HG02610 (cell line): ENCODE measurements at regions not wholly inside any gene's neighbourhood (a gene's known extent, or its start where the extent isn't known, plus 50 kb on each side); places are given as distances from the start of the nearest gene placed in this dataset.
A peak's percentile ranks its signal among the peaks of the same experiment; 100 is the strongest.

ENCODE experiments used
- ATAC-seq: cut with Tn5 transposase; IDR thresholded peaks from one replicate; pipeline ENCODE4 v1.9.1; 2021; ENCODE audit warnings: mild to moderate bottlenecking, moderate library complexity; ENCODE audit not compliant: unreplicated experiment

DNA sequence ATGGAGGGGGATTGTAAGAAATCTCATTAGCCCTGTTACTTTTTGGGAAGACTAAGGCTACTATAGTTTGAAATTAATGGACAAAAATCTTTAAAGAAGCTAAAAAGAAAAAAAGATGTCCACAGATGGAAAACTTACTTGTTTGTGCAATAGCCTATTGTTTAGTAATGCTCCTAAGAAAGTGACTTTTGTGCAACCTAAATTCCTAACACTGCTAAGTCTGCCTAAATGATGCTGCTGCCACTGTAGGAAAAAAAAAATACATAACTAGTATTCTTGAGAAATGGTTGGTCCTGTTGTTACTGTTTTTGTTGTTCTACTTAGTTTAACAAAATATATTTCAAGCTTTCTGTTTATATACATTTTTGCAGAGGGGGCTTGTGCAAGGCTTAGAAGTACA is 108.2 kb upstream of the NR3C1 start:
- ATAC-seq, result no peak

DNA sequence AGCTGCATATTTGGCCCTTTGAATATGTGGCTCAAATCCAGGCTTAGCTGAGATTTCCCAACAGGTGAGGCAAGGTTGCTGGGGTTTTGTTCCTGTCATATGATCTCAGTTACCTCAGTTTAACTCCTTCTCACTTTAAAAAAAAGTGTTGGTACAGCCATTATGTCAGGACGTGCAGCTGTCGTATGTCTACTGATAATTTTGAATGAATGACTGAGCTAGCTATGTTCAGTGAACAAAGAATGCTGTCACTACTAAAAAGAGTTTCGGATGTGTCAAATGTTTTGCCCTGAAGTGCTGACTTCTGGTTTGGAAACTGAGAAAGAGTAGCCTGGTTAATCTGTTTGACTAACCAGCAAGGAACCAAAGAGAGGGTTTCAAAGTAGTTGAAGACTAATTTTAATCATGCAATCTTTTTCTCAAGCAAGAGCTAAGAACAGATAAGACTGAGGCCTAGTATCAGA is 106.3 kb upstream of the NR3C1 start:
- ATAC-seq, result peak; percentile 98

DNA sequence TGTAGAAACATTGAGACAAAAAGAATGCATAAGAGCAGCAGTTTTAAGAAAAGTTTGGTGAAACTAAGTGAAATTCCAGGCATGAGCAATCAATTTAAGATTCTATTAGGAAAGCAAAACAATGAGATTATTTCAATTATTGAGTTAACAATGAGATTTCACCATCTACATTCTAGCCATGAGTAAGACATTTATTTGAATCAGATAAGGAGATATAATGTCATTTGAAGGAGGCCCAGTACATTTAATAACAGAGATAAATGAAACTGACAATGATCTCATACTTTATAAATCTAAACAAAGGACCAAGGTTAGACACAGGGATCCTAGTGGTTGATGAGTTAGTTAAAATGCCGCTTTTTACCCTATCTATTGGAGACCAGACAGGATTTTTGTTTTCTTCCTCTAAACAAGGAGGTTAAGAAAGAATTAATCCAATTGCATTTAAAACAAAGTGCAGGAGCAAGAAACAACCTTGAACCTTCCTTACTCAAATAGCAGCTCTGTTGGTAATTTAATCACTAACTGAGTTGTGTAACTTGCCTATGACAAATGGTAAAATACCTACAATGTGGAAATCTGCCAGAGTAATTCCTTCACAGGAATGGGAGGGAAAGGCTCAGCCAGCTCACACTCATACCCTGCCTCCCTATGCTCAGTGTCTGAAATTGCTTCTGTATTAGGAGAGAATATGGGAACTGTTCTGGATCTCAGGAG is 103.5 kb upstream of the NR3C1 start:
- ATAC-seq, result no peak

DNA sequence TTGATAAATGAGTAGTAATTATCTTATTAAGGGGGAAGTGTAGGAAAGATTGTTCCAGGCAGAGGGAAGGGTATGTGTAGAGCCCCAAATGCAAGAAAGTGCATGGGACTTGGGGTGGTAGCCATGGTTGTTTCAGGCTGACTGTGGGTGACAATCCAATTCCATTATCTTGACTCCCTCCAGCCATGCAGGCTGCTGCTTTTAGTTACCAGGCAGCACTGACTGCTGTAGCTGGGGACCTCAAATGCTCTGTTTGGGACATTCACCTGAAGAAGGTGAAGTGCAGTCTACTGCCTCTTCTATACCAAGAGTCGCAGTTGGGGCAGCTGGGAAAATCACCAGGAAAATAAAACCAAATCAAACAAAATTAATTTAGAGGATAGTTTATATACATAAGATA is 102.4 kb upstream of the NR3C1 start:
- ATAC-seq, result no peak

DNA sequence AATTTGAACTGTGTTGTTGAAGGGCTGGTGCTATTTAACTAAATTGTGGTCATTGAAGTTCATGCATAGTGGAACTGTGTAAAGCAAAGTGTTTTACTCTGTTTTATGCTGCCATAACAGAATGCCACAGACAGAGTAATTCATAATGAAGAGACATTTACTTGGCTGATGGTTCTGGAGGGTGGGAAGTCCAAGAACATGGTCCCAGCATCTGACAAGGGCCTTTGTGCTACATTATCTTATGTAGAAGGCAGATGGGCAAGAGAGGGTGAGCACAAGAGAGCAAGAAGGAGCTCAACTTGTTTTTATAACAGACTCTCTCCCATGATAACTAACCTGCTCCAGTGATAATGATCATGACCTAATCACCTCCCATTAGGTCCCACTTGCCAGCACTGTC is 101.9 kb upstream of the NR3C1 start:
- ATAC-seq, result no peak

DNA sequence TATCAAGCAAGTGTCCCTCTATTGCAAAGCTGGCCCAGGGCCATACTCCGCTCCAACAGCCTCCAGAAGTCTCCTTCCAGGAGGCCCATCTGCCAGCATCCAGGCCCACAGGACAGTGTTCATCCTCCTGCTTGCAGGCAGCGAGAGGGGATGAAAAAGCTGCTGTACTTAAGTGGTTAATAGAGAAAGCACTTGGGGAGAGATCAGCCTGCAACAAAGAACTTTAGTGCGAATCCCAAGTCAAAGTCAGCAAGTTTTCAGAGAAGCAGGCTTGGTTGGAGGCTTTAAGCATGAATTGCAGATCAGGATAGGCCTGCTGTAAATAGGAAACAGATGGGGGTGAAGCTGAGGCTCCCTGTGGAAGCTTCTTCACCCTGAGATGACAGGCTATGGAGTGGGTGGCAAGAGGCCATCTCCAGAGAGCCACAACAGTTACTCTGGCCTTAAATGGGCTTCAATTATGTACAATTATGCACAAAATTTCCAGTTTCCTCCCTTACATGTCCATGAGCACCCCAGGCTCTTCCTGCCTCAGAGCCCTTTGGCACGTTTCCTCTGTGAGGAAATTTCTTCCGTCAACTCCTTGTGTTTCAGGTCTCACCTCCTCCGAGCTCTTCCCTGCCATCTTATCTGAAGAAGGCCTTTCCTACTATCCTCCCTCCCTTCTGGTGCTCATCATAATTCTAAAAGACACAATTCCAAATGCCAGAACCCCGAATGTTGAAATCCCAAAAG is 98.0 kb upstream of the NR3C1 start:
- no peak for ATAC-seq

DNA sequence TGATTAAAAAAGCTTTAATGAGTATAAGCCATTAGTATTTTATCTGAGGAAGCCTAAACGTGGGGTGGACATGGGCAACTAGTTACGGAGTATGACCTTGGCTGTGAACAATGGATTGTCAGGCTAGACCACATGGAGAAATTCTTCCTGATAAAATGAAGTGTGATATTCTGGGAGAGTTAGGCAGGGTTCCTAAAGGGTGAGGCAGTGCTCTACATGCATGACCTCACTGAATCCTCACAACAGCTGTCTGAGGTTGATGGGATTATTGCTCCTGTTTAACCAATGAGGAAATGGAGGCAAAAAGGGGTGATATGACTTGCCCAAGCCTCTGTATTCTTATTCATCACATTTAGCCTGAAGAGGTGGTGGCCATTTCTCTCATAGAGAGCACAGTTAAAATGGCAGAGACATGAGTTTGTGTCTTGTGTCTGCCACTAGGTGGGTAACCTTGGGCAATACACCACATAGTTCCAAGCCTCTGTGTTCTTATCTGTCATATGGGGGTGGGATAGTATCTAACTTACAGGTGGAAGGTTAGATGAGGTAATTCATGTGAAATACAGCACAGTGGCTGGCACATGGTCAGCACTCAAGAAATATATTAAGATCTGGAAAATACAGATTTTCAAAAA is 96.1 kb upstream of the NR3C1 start:
- no peak for ATAC-seq

DNA sequence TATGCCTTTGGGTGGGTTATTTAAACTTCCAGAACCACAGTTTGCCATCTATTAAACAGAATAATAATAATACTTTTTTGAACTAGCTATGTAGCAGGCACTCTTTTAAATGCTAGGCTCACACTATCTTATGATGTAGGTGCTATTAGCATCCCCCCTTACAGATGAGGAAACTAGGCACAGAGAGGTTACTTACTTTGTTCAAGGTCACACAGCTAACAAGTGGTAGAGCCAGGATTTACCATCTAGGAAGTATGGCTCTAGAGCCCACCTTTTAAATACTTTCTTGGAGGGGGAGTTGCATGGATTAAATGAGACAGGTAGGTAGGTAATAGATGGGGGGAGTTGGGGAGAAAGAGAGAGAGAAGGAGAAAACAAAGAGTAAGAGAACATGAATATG is 95.3 kb upstream of the NR3C1 start:
- ATAC-seq, result no peak

DNA sequence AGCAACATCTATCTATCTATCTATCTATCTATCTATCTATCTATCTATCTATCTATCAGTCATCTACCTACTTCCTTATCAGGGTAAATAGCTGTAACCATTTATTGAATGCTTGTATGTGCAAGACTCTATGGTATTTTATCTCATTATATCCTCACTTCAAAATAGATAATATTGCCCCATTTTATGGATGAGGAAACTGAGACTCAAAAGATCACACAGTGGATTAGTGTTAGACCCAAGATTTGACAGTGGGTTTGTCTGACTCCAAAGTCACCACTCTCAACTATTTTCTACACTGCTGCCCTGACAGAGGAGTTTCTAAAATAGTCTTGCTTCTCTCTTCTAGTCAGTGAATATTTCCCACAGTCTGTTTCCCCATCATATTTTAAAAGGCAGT is 94.3 kb upstream of the NR3C1 start:
- no peak for ATAC-seq

DNA sequence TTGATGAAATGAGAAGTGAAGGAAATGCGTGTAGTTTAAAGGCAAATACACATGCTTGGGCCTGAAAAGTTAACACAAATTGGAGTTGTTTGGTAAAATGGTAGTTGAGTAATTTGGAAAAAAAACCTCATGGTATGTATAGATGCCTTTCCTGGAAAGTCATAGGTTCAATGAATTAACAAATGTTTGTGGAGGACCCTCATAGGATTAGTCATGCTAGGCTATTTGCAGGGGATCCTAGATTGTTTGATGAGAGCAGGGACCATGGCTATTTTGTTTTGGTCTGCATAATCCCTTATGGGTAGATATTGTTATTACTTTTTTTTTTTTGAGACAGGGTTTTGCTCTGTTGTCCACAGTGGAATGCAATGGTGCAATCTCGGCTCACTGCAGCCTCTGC is 93.5 kb upstream of the NR3C1 start:
- ATAC-seq, result no peak

DNA sequence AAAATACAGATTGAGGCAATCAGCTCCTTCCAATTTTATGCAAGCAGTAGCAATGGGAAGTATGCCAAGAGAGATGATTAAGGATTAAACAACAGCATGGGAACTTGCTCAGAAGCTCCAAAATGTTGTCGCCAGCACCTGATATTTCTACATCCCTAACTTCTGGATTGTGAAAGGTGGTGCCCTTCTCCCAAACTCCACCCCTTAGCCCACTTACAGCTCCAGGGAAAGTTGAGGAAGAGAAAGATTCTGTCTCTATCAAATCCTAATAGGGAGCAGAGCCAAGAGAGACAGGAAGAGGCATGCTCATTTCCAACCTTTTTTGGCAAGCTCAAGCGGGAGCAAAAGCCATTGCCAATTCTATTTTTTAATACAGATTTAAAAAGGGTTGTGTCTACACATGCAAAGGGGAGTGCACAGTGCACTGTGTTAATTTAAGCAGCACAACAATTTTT is 92.4 kb upstream of the NR3C1 start:
- ATAC-seq, result no peak

DNA sequence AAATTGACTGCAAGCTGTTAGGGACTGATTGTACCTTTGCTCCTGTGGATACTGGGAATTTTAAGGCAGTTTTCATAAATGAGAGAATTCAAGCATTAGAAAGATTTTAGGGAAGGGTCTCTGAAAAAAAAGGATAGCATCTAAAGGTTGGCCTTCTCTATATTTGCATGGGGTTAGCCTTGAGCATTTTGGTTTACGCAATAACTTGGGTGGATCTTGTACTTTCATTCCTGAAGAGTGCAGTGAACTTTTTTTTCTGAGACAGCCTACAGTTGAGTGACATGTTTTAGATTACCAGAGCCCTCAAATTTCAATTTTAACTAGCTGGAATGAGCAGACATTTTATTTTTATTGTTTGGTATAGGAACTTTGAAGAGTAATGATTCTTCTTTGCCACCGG is 91.6 kb upstream of the NR3C1 start:
- ATAC-seq, result no peak

DNA sequence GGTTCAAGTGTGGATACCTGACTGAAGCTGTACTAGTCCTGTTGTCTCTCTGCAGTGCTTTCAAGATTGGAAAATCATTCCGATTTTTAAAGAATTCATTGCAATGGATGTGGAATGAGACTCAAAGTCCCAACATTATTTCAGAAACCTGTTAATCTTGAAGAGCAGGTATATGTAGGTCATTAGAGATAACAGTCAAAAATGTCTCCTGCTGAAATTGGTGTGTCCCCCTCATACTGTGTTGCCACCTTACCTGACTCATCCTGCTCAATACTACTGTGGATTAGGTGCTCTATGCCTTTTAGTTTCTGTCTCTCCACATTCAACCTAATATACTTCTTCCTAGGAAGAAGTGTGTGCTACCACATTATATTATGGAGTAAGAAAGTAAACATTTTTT is 91.1 kb upstream of the NR3C1 start:
- no peak for ATAC-seq

DNA sequence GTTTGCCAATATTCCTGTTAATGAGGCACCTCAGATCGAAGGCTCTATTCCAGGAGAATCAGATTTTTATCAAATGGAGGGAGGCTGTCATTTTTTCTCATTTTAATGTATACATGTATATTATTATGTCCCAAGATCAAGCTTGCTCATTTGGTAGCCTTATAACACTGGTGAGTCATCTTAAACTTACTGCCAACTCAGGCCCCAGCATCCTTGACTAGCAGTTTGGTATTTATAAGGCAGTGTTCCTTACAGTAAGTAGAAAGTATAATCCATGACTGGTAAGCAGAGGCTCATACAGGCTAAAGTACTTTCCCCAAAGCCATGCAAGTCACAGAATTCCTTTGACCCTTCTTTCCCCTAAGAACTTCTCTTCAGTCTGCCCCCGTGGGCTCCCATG is 90.7 kb upstream of the NR3C1 start:
- ATAC-seq, result no peak

DNA sequence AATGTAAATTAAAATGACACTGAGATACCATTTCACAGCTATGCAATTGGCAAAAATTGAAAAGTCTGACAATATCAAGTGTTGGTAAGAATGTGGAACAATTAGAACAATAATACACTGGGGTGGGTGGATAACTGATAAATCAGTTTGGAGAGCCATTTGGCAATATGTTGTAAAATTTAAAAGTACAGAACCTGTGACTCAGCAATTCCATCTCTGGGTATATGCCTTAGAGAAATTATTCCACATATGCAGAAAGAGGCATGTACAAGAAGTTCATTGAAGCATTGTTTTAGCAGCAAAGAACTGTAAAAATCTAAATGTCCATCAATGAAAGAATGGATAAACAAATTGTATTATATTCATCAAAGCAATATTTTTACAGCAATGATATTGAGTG is 89.3 kb upstream of the NR3C1 start:
- ATAC-seq, result no peak

DNA sequence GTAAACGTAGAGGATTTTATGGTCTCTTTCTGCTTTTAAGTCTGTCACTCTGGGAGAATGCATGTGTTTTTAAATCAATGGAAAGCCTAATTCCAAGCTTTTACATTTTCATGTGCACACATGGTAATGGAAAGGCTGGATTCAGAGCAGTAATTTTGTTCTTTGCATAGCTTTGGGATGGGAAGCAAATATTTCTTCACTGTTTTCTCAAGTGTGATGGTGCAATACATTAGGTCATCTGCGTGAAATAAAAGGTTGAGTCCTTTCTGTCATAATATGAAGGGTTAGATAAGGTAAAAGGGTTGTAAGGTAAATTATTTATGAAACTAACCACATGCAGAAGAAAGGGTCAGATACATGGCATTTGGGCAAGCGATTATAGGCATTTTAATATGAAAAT is 88.2 kb upstream of the NR3C1 start:
- ATAC-seq, result no peak

DNA sequence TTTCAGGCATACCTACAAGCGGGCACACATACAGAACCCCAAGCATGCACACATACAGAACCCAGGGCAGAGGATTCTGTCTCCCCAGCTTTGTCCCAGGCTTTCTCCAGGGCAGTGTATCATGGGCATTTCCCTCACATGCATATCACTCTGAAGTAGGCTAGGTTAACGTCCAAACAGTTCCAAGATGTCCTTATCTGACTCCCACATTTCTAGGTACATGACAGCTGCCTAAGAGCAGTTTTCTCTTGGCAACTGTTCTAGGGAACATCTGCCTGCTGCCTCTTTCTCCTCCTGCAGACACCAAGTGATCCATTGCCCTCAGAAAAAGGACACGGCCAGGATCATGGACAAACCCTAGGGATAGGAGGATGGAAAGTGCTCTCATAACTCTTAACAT is 84.9 kb upstream of the NR3C1 start:
- ATAC-seq, result no peak

DNA sequence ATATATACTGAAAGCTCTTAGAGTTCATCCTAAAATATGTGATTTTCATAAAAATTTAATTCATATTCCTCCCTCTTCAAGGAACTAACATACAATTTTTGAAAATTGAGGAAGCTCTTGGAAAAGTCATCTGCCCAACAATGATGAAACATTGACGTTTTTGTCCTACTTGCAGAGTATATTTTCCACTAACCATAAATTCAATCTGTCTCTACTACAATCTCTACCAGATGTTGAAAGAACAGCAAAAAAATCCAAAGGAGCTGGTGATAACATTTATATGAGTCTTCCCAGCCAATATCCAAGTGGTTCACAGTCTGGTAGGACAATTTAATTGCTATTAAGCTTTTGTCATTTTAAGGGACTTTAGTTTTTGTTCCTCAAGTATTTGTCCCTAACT is 81.1 kb upstream of the NR3C1 start:
- no peak for ATAC-seq

DNA sequence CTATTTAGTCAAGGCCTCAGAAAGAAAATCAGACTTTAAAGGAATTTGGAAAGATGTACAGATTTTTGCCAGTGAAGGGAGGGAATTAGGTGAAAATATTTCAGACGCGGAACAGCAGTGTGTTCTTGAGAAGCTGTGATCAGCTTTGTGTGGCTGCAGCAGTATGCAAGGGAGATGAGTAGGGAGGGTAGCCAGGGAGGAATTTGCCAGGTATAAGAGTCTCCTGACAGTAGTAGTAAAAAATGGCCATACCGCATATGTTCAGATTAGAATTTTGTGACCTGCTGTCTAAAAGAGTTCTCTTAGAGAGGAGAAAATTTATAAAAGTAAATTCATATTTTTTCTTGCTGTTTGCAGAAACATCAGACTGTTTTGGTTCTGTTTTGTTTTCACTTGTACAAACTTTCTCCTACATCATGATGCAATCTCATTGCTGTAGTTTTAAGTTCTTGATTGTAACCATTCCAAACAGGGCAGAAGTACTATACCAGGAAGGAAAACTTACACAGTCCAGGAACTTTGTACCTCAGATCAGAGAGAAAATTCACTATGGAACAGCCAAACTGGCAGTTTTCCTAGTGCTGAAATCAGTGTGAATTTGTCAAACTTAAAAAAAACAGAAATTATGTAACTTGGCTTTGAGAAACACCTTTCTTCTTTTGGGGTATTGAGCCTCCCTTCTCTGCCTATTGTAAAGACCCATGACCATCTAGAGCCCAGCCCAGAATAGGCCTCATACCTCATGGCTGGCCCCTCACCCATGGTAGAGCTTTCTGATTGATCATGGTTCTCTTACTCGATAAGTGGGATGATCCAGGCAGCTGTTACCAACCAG is 78.4 kb upstream of the NR3C1 start:
- ATAC-seq, result no peak

DNA sequence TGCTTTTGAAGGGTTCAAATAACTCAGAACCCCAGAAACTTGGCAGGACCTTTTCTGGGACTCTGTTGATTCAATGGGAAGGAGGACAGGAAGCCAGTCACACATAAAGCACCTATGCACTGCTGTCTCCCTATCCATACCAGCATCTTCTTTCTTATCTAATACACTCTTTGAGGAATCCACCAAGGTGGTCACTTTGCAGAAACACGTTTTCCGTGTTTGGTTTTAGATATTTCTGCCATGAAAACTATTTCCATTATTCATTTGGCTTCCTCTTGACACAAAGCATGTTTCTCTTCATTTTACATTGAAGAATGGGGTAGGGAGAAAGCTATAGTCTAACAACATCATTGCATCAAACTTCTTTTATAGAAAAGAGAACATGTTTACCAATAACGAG is 76.5 kb upstream of the NR3C1 start:
- no peak for ATAC-seq

DNA sequence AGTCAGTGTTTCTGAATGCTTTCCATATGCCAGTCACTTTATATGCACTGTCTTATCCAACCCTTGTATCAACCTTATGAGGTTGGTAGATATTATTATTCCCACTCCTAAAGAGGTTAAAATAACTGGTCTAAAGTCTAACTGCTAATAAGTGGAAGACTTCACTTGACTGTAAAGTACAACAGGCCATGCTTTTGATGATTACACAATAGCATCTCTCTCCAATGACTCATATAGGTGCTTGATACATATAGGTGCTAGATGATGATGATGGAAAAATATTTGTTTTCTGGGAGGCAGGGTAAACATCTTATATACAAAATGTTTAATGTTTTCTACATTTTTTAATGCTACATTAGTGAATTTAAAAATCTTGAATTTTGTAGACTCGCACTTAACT is 75.9 kb upstream of the NR3C1 start:
- ATAC-seq, result no peak
